H9 (cell line): ENCODE measurements at regions not wholly inside any gene's neighbourhood (a gene's known extent, or its start where the extent isn't known, plus 50 kb on each side); places are given as distances from the start of the nearest gene placed in this dataset.

Experiments
- DNase-seq: peaks from one replicate; pipeline ENCODE4 v3.0.0-alpha.2; 2017
- H2AFZ ChIP-seq: one replicate; pipeline ENCODE4 v1.6.1; 2013; ENCODE audit warnings: mild to moderate bottlenecking, low read length, control low read depth, moderate library complexity
- H2AK5ac ChIP-seq: 2 replicates; pipeline ENCODE4 v1.6.1; 2013; ENCODE audit warnings: low read length, control low read depth, mixed read lengths; ENCODE audit not compliant: insufficient read length
- H2BK120ac ChIP-seq: one replicate; pipeline ENCODE4 v1.6.1; 2013; ENCODE audit warnings: low read depth, mild to moderate bottlenecking, low read length, control low read depth, inconsistent platforms; ENCODE audit not compliant: poor library complexity, severe bottlenecking
- H2BK12ac ChIP-seq: 2 replicates; pipeline ENCODE4 v1.6.1; 2013; ENCODE audit warnings: low read length, control low read depth, mixed read lengths, low read depth; ENCODE audit not compliant: insufficient read length
- H2BK15ac ChIP-seq: 2 replicates; pipeline ENCODE4 v1.6.1; 2013; ENCODE audit warnings: low read depth, low read length, control low read depth
- H2BK20ac ChIP-seq: one replicate; pipeline ENCODE4 v1.6.1; 2013; ENCODE audit warnings: low read depth, mild to moderate bottlenecking, low read length, control low read depth, inconsistent platforms; ENCODE audit not compliant: poor library complexity, severe bottlenecking
- H2BK5ac ChIP-seq: 2 replicates; pipeline ENCODE4 v1.6.1; 2013; ENCODE audit warnings: low read length, control low read depth, mixed read lengths; ENCODE audit not compliant: insufficient read length
- H3K14ac ChIP-seq: 2 replicates; pipeline ENCODE4 v1.6.1; 2013; ENCODE audit warnings: low read length, control low read depth; ENCODE audit not compliant: insufficient read depth
- H3K18ac ChIP-seq: 2 replicates; pipeline ENCODE4 v1.6.1; 2013; ENCODE audit warnings: low read depth, mild to moderate bottlenecking, mixed read lengths, low read length, control low read depth; ENCODE audit not compliant: insufficient read length
- H3K23ac ChIP-seq: 2 replicates; pipeline ENCODE4 v1.6.1; 2013; ENCODE audit warnings: low read length, control low read depth, mixed read lengths, low read depth; ENCODE audit not compliant: insufficient read length
- H3K23me2 ChIP-seq: 2 replicates; pipeline ENCODE4 v1.6.1; 2013; ENCODE audit warnings: low read depth, mild to moderate bottlenecking, mixed read lengths, low read length, control low read depth; ENCODE audit not compliant: insufficient read length, poor library complexity, severe bottlenecking
- H3K27ac ChIP-seq: 2 replicates; pipeline ENCODE4 v1.5.1; 2013; ENCODE audit warnings: low read length, control low read depth, mixed read lengths, low read depth; ENCODE audit not compliant: insufficient read length
- H3K27me3 ChIP-seq: 2 replicates; pipeline ENCODE4 v1.6.1; 2013; ENCODE audit warnings: low read length, control low read depth, inconsistent platforms; ENCODE audit not compliant: insufficient read depth
- H3K4ac ChIP-seq: 2 replicates; pipeline ENCODE4 v1.6.1; 2013; ENCODE audit warnings: low read depth, mild to moderate bottlenecking, control low read depth, inconsistent platforms, low read length, moderate library complexity
- H3K4me1 ChIP-seq: 2 replicates; pipeline ENCODE4 v1.6.1; 2013; ENCODE audit warnings: low read length, control low read depth, inconsistent platforms; ENCODE audit not compliant: insufficient read depth
- H3K4me2 ChIP-seq: 2 replicates; pipeline ENCODE4 v1.6.1; 2013; ENCODE audit warnings: low read length, control low read depth, mixed read lengths; ENCODE audit not compliant: insufficient read length, insufficient read depth
- H3K56ac ChIP-seq: 2 replicates; pipeline ENCODE4 v1.6.1; 2013; ENCODE audit warnings: low read depth, mild to moderate bottlenecking, mixed read lengths, low read length, control low read depth; ENCODE audit not compliant: insufficient read length
- H3K79me1 ChIP-seq: 2 replicates; pipeline ENCODE4 v1.6.1; 2013; ENCODE audit warnings: low read depth, mild to moderate bottlenecking, moderate library complexity, low read length, control low read depth, inconsistent platforms; ENCODE audit not compliant: insufficient read depth, poor library complexity, severe bottlenecking
- H3K79me2 ChIP-seq: 2 replicates; pipeline ENCODE4 v1.6.1; 2013; ENCODE audit warnings: low read length, control low read depth, inconsistent platforms; ENCODE audit not compliant: insufficient read depth
- H3K9ac ChIP-seq: 2 replicates; pipeline ENCODE4 v1.6.1; 2013; ENCODE audit warnings: low read length, control low read depth, mixed read lengths; ENCODE audit not compliant: insufficient read length; ENCODE audit errors: extremely low read depth
- H3K9me3 ChIP-seq: one replicate; pipeline ENCODE4 v1.6.1; 2013; ENCODE audit warnings: low read depth, low read length, inconsistent platforms; ENCODE audit not compliant: control insufficient read depth
- H3T11ph ChIP-seq: one replicate; pipeline ENCODE4 v1.6.1; 2013; ENCODE audit warnings: mild to moderate bottlenecking, low read length, control low read depth, inconsistent platforms
- H4K20me1 ChIP-seq: one replicate; pipeline ENCODE4 v1.6.1; 2013; ENCODE audit not compliant: control insufficient read depth, insufficient read length, insufficient read depth
- H4K5ac ChIP-seq: 2 replicates; pipeline ENCODE4 v1.6.1; 2013; ENCODE audit warnings: low read depth, mild to moderate bottlenecking, mixed read lengths, low read length, control low read depth; ENCODE audit not compliant: insufficient read length
- H4K8ac ChIP-seq: replicated peaks from 2 replicates; pipeline ENCODE4 v1.6.1; 2013; ENCODE audit warnings: low read length, control low read depth, mixed read lengths, low read depth; ENCODE audit not compliant: insufficient read length
- H4K91ac ChIP-seq: 2 replicates; pipeline ENCODE4 v1.6.1; 2013; ENCODE audit warnings: low read depth, mild to moderate bottlenecking, moderate library complexity, mixed read lengths, low read length, control low read depth; ENCODE audit not compliant: insufficient read length
- H3K27ac Mint-ChIP-seq, 3 experiments: 2 replicates in 2 of 3; 3 replicates in 1 of 3; pipeline ENCODE4 v1.8.0; 2020 to 2021; ENCODE audit warnings: mixed read lengths in 3 of 3, mild to moderate bottlenecking in 1 of 3, moderate library complexity in 1 of 3
- H3K27me3 Mint-ChIP-seq: 2 replicates; pipeline ENCODE4 v1.8.0; 2021; ENCODE audit warnings: low read depth, mild to moderate bottlenecking, moderate library complexity, mixed read lengths
- H3K36me3 Mint-ChIP-seq, 3 experiments: 2 replicates in 2 of 3; 3 replicates in 1 of 3; pipeline ENCODE4 v1.8.0; 2020 to 2021; ENCODE audit warnings: low read depth in 3 of 3, mixed read lengths in 3 of 3; ENCODE audit not compliant: insufficient read depth in 1 of 3
- H3K4me1 Mint-ChIP-seq, 2 experiments: 2 replicates each; pipeline ENCODE4 v1.8.0; 2020; ENCODE audit warnings: mixed read lengths in 2 of 2
- H3K4me3 Mint-ChIP-seq, 2 experiments: 2 replicates in 1 of 2; 3 replicates in 1 of 2; pipeline ENCODE4 v1.8.0; 2020 to 2021; ENCODE audit warnings: mild to moderate bottlenecking in 2 of 2, mixed read lengths in 2 of 2, moderate library complexity in 1 of 2
- H3K9me3 Mint-ChIP-seq, 2 experiments: 2 replicates in 1 of 2; 3 replicates in 1 of 2; pipeline ENCODE4 v1.8.0; 2020; ENCODE audit warnings: mild to moderate bottlenecking in 2 of 2, mixed read lengths in 2 of 2, moderate library complexity in 1 of 2
- CTCF ChIP-seq: fragments of 200-600 bp; sonication (generic); conservative IDR thresholded peaks from 3 replicates; pipeline ENCODE4 v1.8.0; 2021; ENCODE audit warnings: antibody characterized with exemption, mild to moderate bottlenecking
- WGBS: extraction: QIAGEN DNeasy Blood & Tissue Kit; methylation state at CpG from one replicate; pipeline ENCODE4 v1.1.7; 2013; ENCODE audit warnings: missing lambda C conversion rate, low lambda C conversion rate, mixed read lengths; ENCODE audit not compliant: insufficient read length; ENCODE audit errors: extremely low coverage; 5-methylcytosine and 5-hydroxymethylcytosine counted together

GRCh38 chr2:126754240-126755004 lies 98.5 kb downstream of the GYPC start:
- H4K8ac ChIP-seq: no peak overlapping the region
- H2AK5ac ChIP-seq: no peak overlapping the region
- no peaks in the 10 kb centered on the region for H4K20me1 ChIP-seq
- no peak overlapping the region for H3K9ac ChIP-seq
- H3K79me1 ChIP-seq: no peaks in the 10 kb centered on the region
- Mint-ChIP-seq H3K27ac (peak overlapping the region in 1 of 3 experiments; percentile 77; a peak in 1 of 7 replicates), H3K27me3 (no peaks in the 10 kb centered on the region), H3K4me1 (peaks cover 20 to 22% of the 10 kb centered on the region in 2 experiments), H3K4me3 (no peak overlapping the region), H3K9me3 (no peaks in the 10 kb centered on the region; a peak in 1 of 5 replicates), H3K36me3 (no peaks in the 10 kb centered on the region; a peak in 1 of 7 replicates)
- H3T11ph ChIP-seq: no peak overlapping the region
- H3K23me2 ChIP-seq: no peaks in the 10 kb centered on the region
- no peak overlapping the region for H2BK5ac ChIP-seq
- no peak overlapping the region for H2BK15ac ChIP-seq
- no peak overlapping the region for H4K91ac ChIP-seq
- no peak overlapping the region for H3K27ac ChIP-seq
- no peak overlapping the region for H2AFZ ChIP-seq
- WGBS: no CpG with 5 or more reads among the region's 5 CpGs
- DNase-seq: no peak
- no peak overlapping the region for H3K56ac ChIP-seq
- H3K4ac ChIP-seq: no peak overlapping the region
- no peak overlapping the region for H3K4me2 ChIP-seq
- H3K4me1 ChIP-seq: peaks cover 6% of the 10 kb centered on the region; the same call in 1 of the 2 replicates
- TF ChIP-seq CTCF: no peak
- H3K18ac ChIP-seq: no peak overlapping the region
- no peak overlapping the region for H3K23ac ChIP-seq
- H4K5ac ChIP-seq: no peak overlapping the region
- no peaks in the 10 kb centered on the region for H3K27me3 ChIP-seq
- no peak overlapping the region for H2BK120ac ChIP-seq
- no peaks in the 10 kb centered on the region for H3K9me3 ChIP-seq
- H2BK12ac ChIP-seq: no peak overlapping the region
- no peak overlapping the region; the same call in 1 of the 2 replicates for H3K14ac ChIP-seq
- no peaks in the 10 kb centered on the region for H3K79me2 ChIP-seq
- no peak overlapping the region for H2BK20ac ChIP-seq
